ENCODE measurements at regions not wholly inside any gene's neighbourhood (a gene's known extent, or its start where the extent isn't known, plus 50 kb on each side); places are given as distances from the start of the nearest gene placed in this dataset.

DNA sequence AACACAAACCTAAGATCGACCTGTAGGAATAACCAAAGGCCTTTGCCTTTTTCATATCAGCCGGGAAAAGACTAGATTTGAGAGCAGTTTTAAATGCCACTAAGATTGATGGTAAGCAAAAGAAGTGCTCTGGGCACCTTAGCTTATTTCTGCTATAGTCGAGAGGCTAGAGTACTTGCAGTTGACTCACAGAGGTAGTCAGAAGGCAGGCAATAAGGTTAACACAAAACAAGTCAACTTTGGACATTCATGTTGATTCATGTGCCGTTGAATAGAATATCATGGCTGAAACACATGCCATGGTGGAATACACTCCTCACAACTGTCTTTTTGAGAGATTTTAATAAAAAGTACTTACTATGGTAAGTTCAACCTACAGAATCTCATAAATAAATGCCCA lies 507.6 kb downstream of the ZEB2 start:
- Histone ChIP-seq H3K36me3 (ENCODE audit: control insufficient read depth, insufficient read depth, low read length) (no peaks in the 10 kb centered on the region), H3K4me3 (ENCODE audit: low read depth, low read length) (no peak overlapping the region), H3K27me3 (ENCODE audit: control insufficient read depth, insufficient read depth, low read length) (no peaks in the 10 kb centered on the region)
- no peak for DNase-seq (ENCODE audit: low read depth)
- TF ChIP-seq, protein P1, sequence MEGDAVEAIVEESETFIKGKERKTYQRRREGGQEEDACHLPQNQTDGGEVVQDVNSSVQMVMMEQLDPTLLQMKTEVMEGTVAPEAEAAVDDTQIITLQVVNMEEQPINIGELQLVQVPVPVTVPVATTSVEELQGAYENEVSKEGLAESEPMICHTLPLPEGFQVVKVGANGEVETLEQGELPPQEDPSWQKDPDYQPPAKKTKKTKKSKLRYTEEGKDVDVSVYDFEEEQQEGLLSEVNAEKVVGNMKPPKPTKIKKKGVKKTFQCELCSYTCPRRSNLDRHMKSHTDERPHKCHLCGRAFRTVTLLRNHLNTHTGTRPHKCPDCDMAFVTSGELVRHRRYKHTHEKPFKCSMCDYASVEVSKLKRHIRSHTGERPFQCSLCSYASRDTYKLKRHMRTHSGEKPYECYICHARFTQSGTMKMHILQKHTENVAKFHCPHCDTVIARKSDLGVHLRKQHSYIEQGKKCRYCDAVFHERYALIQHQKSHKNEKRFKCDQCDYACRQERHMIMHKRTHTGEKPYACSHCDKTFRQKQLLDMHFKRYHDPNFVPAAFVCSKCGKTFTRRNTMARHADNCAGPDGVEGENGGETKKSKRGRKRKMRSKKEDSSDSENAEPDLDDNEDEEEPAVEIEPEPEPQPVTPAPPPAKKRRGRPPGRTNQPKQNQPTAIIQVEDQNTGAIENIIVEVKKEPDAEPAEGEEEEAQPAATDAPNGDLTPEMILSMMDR (IDR thresholded peaks at IDR 0.05; ENCODE audit: insufficient read depth, low read length, poor library complexity, severe bottlenecking): no peak

DNA sequence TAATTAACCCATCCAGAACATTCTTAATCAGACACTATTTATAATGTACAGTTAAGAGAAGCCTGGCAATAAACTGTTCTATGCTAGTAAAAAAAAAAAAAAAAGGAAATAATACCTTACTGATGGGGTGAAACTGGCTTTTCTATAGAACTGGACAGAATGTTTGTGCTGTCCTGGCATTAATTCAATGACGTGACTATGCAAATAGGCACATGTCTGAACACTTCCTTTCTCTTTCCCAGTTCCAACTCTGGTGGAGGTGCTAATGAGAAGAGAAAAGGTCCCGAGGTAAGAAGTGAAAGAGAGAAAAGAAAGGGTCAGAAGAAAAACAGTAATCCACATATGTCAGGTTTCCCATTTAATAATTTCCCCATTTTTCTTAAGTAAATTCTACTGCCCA lies 508.4 kb downstream of the ZEB2 start:
- no peak for DNase-seq (ENCODE audit: low read depth)
- H3K36me3 ChIP-seq (ENCODE audit: control insufficient read depth, insufficient read depth, low read length): no peaks in the 10 kb centered on the region
- no peaks in the 10 kb centered on the region for H3K27me3 ChIP-seq (ENCODE audit: control insufficient read depth, insufficient read depth, low read length)
- TF ChIP-seq, protein P1 (IDR thresholded peaks at IDR 0.05; ENCODE audit: insufficient read depth, low read length, poor library complexity, severe bottlenecking): no peak
- H3K4me3 ChIP-seq (ENCODE audit: low read depth, low read length): no peak overlapping the region

GRCh38 chr2:144011098-144011497 lies 508.8 kb downstream of the ZEB2 start:
- H3K36me3 ChIP-seq (ENCODE audit: control insufficient read depth, insufficient read depth, low read length): no peaks in the 10 kb centered on the region
- H3K4me3 ChIP-seq (ENCODE audit: low read depth, low read length): no peak overlapping the region
- H3K27me3 ChIP-seq (ENCODE audit: control insufficient read depth, insufficient read depth, low read length): no peaks in the 10 kb centered on the region
- no peak for DNase-seq (ENCODE audit: low read depth)
- TF ChIP-seq, protein P1 (IDR thresholded peaks at IDR 0.05; ENCODE audit: insufficient read depth, low read length, poor library complexity, severe bottlenecking): no peak

DNA sequence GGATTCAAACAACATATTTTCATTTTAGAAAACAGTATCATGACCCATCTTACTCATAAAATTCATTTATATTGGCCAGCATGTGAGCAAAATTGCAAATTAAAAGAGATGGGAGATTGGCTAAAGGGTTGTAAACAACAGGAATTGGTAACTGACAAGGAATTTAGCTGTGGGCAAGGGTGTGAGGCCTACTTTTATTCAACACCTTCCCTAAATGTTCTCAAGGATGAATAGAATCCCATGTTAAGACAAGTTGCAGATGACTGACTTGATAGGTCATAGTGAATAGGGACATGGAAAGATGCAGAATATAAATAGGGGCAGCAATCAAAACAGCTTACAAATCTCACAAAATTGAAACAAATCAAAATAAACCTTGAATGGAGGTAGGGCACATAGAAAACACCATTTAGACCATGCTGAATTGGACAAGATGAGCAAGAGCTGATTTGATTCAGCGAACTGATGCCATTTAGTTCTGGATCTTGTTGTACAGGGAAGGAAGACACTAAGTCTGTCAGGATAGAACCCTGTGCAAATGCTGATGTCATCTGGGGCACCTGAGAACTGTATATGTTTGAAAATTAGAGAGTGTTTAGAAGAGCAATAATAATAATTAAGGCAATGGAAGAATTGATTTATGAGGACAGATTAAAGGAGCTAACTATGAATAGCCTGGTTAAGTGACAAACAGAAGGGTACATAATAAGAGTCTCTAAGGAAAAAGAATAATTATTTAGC lies 509.7 kb downstream of the ZEB2 start:
- no peak for DNase-seq (ENCODE audit: low read depth)

DNA sequence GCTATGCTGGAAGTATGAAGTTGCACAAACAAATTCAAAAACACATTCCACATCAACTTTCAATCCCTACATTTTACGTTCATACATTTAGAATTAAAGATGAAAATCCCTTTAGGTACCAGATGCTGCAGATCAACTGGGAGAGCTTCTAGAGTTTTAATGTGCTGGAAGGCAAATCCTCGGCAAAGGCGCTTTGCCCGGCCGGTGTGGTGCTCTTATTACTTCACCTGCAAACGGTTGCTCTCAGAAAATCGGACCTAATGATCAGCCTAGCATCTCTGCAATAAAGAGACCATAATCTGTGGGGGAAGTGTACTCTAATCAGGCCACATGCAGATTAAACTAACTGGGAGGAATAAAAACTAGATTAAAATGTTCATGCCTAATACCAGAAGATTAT lies 513.8 kb downstream of the ZEB2 start:
- Histone ChIP-seq H3K27me3 (ENCODE audit: control insufficient read depth, insufficient read depth, low read length) (no peaks in the 10 kb centered on the region), H3K36me3 (ENCODE audit: control insufficient read depth, insufficient read depth, low read length) (no peaks in the 10 kb centered on the region), H3K4me3 (ENCODE audit: low read depth, low read length) (no peak overlapping the region)
- TF ChIP-seq, protein P1 (IDR thresholded peaks at IDR 0.05; ENCODE audit: insufficient read depth, low read length, poor library complexity, severe bottlenecking): no peak
- no peak for DNase-seq (ENCODE audit: low read depth)

More for the DNA sequence above, 509.7 kb downstream of the ZEB2 start:
- H3K36me3 ChIP-seq (ENCODE audit: control insufficient read depth, insufficient read depth, low read length): no peaks in the 10 kb centered on the region
- H3K4me3 ChIP-seq (ENCODE audit: low read depth, low read length): no peak overlapping the region
- no peaks in the 10 kb centered on the region for H3K27me3 ChIP-seq (ENCODE audit: control insufficient read depth, insufficient read depth, low read length)
- TF ChIP-seq, protein P1 (IDR thresholded peaks at IDR 0.05; ENCODE audit: insufficient read depth, low read length, poor library complexity, severe bottlenecking): no peak

- no peak for DNase-seq (ENCODE audit: low read depth)
- TF ChIP-seq, protein P1 (IDR thresholded peaks at IDR 0.05; ENCODE audit: insufficient read depth, low read length, poor library complexity, severe bottlenecking): no peak
- Histone ChIP-seq H3K27me3 (ENCODE audit: control insufficient read depth, insufficient read depth, low read length) (no peaks in the 10 kb centered on the region), H3K4me3 (ENCODE audit: low read depth, low read length) (no peak overlapping the region), H3K36me3 (ENCODE audit: control insufficient read depth, insufficient read depth, low read length) (no peaks in the 10 kb centered on the region)
Observed at GRCh38 chr2:144004742-144005141, 515.2 kb downstream of the ZEB2 start.
